K562 (cell line): ENCODE measurements at regions not wholly inside any gene's neighbourhood (a gene's known extent, or its start where the extent isn't known, plus 50 kb on each side); places are given as distances from the start of the nearest gene placed in this dataset.

Experiments used
- ATF7 ChIP-seq: fragments of 450-650 bp; IDR thresholded peaks from 2 replicates; pipeline ENCODE4 v1.7.1; 2014; ENCODE audit warnings: mild to moderate bottlenecking, moderate library complexity
- SREBF2 ChIP-seq: sonication (generic); formaldehyde crosslinking; IDR thresholded peaks from 2 replicates; pipeline ENCODE4 v1.4.0; 2020; ENCODE audit warnings: mild to moderate bottlenecking, missing genetic modification reagents
- TEAD4 ChIP-seq, 2 experiments: sonication (generic) in 1 of 2; formaldehyde crosslinking in 1 of 2; IDR thresholded peaks; 2 replicates each; pipeline versions ENCODE4 v1.6.1 to v1.8.0; 2012 to 2022; ENCODE audit warnings: borderline replicate concordance in 1 of 2, inconsistent platforms in 1 of 2, low read length in 1 of 2, mild to moderate bottlenecking in 1 of 2, missing genetic modification reagents in 1 of 2
- TF ChIP-seq, protein P1 (sequence below): sonication (generic); formaldehyde crosslinking; IDR thresholded peaks from 2 replicates; pipeline ENCODE4 v1.8.1; 2022; ENCODE audit warnings: missing genetic modification reagents
- TF ChIP-seq, protein P2 (sequence below): sonication (generic); formaldehyde crosslinking; IDR thresholded peaks from 2 replicates; pipeline ENCODE4 v1.8.0; 2023; ENCODE audit warnings: missing genetic modification reagents, mild to moderate bottlenecking, borderline replicate concordance
- TF ChIP-seq, protein P3 (sequence below): fragments of 450-650 bp; IDR thresholded peaks from 2 replicates; pipeline ENCODE4 v1.6.1; 2017; ENCODE audit warnings: mild to moderate bottlenecking, moderate library complexity

DNA sequence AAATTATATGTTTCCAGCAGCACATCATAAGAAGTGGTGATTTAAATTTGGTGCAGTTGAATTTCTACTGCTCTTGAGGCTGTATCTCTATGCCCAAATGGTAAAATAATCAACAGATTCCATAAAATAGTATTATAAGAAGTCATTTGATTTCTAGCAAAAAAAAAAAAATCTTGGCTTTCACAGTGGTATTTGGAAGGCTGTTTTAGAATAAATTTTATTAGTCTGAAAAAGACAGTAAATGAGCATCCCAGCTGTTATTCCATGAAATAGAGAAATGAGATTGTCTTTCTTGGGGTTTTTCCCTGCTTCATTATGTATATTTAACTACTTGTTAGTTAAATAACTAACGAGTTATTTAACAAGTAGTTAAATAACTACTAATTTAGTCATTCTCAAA, 156.0 kb upstream of the ABI3BP start:
- TF ChIP-seq, protein P1, sequence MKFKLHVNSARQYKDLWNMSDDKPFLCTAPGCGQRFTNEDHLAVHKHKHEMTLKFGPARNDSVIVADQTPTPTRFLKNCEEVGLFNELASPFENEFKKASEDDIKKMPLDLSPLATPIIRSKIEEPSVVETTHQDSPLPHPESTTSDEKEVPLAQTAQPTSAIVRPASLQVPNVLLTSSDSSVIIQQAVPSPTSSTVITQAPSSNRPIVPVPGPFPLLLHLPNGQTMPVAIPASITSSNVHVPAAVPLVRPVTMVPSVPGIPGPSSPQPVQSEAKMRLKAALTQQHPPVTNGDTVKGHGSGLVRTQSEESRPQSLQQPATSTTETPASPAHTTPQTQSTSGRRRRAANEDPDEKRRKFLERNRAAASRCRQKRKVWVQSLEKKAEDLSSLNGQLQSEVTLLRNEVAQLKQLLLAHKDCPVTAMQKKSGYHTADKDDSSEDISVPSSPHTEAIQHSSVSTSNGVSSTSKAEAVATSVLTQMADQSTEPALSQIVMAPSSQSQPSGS (CRISPR knock-in tag), result no peak
- TF ChIP-seq, protein P2, sequence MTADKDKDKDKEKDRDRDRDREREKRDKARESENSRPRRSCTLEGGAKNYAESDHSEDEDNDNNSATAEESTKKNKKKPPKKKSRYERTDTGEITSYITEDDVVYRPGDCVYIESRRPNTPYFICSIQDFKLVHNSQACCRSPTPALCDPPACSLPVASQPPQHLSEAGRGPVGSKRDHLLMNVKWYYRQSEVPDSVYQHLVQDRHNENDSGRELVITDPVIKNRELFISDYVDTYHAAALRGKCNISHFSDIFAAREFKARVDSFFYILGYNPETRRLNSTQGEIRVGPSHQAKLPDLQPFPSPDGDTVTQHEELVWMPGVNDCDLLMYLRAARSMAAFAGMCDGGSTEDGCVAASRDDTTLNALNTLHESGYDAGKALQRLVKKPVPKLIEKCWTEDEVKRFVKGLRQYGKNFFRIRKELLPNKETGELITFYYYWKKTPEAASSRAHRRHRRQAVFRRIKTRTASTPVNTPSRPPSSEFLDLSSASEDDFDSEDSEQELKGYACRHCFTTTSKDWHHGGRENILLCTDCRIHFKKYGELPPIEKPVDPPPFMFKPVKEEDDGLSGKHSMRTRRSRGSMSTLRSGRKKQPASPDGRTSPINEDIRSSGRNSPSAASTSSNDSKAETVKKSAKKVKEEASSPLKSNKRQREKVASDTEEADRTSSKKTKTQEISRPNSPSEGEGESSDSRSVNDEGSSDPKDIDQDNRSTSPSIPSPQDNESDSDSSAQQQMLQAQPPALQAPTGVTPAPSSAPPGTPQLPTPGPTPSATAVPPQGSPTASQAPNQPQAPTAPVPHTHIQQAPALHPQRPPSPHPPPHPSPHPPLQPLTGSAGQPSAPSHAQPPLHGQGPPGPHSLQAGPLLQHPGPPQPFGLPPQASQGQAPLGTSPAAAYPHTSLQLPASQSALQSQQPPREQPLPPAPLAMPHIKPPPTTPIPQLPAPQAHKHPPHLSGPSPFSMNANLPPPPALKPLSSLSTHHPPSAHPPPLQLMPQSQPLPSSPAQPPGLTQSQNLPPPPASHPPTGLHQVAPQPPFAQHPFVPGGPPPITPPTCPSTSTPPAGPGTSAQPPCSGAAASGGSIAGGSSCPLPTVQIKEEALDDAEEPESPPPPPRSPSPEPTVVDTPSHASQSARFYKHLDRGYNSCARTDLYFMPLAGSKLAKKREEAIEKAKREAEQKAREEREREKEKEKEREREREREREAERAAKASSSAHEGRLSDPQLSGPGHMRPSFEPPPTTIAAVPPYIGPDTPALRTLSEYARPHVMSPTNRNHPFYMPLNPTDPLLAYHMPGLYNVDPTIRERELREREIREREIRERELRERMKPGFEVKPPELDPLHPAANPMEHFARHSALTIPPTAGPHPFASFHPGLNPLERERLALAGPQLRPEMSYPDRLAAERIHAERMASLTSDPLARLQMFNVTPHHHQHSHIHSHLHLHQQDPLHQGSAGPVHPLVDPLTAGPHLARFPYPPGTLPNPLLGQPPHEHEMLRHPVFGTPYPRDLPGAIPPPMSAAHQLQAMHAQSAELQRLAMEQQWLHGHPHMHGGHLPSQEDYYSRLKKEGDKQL (CRISPR knock-in tag), result no peak
- TF ChIP-seq, protein P3, sequence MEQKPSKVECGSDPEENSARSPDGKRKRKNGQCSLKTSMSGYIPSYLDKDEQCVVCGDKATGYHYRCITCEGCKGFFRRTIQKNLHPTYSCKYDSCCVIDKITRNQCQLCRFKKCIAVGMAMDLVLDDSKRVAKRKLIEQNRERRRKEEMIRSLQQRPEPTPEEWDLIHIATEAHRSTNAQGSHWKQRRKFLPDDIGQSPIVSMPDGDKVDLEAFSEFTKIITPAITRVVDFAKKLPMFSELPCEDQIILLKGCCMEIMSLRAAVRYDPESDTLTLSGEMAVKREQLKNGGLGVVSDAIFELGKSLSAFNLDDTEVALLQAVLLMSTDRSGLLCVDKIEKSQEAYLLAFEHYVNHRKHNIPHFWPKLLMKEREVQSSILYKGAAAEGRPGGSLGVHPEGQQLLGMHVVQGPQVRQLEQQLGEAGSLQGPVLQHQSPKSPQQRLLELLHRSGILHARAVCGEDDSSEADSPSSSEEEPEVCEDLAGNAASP, result no peak
- TF ChIP-seq TEAD4 (IDR thresholded peaks at IDR 0.05; ENCODE audit: low read length), result no peak
- no peak for TF ChIP-seq TEAD4 (CRISPR knock-in tag; IDR thresholded peaks at IDR 0.05; ENCODE audit: borderline replicate concordance)
- TF ChIP-seq ATF7, result no peak
- no peak for TF ChIP-seq SREBF2 (CRISPR knock-in tag)
